HCT116 (cell line): ENCODE measurements at regions not wholly inside any gene's neighbourhood (a gene's known extent, or its start where the extent isn't known, plus 50 kb on each side); places are given as distances from the start of the nearest gene placed in this dataset.

Experiments
- ATAC-seq: fragments of 200-7000 bp; cut with Tn5 transposase; 2 replicates; pipeline ENCODE4 v1.9.1; 2020; ENCODE audit warnings: mild to moderate bottlenecking, moderate library complexity
- BruUV-seq: library from RNA; stranded (reverse); fragments of 400-500 nt; replicated peaks from 2 replicates; lab custom pipeline; 2021; lab: Mats Ljungman, UMichigan
- CTCF ChIA-PET: fragments of 300-600 bp; sonication (Branson Sonifier 250); formaldehyde crosslinking; loops from one replicate; lab custom pipeline; 2021; ENCODE audit warnings: antibody characterized with exemption; lab: Charles Lee
- POLR2A ChIA-PET: fragments of 300-600, 350-600 bp; sonication (Branson Sonifier 250); formaldehyde crosslinking; loops from one replicate; lab custom pipeline; 2021; ENCODE audit warnings: antibody characterized with exemption; lab: Charles Lee
- RAD21 ChIA-PET, 2 experiments: fragments of 300-600 bp; sonication (Branson Sonifier 250); formaldehyde crosslinking; loops; one replicate each; lab custom pipeline; 2023; ENCODE audit warnings: low total read pairs in 2 of 2; ENCODE audit not compliant: uncharacterized antibody in 2 of 2, unreplicated experiment in 2 of 2, low non-redundant PET in 1 of 2; lab: Charles Lee
- DNase-seq: peaks from one replicate; pipeline ENCODE4 v3.0.0-alpha.2; 2010; ENCODE audit warnings: low read depth, low spot score
- H2AFZ ChIP-seq: fragments of 200-600 bp; shearing (Covaris generic), sonication (generic); 2 replicates; pipeline ENCODE4 v1.6.1; 2017; ENCODE audit warnings: low read depth, mixed run types, mixed read lengths, antibody characterized with exemption, low read length; ENCODE audit not compliant: poor library complexity, severe bottlenecking
- H3K27ac ChIP-seq: 2 replicates; pipeline ENCODE4 v1.5.1; 2012; ENCODE audit warnings: low read depth, low read length
- H3K27me3 ChIP-seq: fragments of 200-600 bp; sonication (generic); 2 replicates; pipeline ENCODE4 v1.6.1; 2016; ENCODE audit warnings: mixed run types, low read length, mixed read lengths; ENCODE audit not compliant: insufficient read depth
- H3K36me3 ChIP-seq, 2 experiments: fragments of 200-500 bp in 1 of 2; fragments of 200-600 bp in 1 of 2; sonication (Bioruptor generic) in 1 of 2; sonication (generic) in 1 of 2; 2 replicates each; pipeline versions ENCODE4 v1.5.1 to v1.6.1; 2014 to 2016; ENCODE audit warnings: low read length in 2 of 2, inconsistent platforms in 1 of 2, mixed read lengths in 1 of 2, mixed run types in 1 of 2; ENCODE audit not compliant: insufficient read depth in 2 of 2, control insufficient read depth in 1 of 2
- H3K4me1 ChIP-seq, 2 experiments: fragments of 200-600 bp in 1 of 2; sonication (generic) in 1 of 2; 2 replicates each; pipeline versions ENCODE4 v1.5.1 to v1.6.1; 2012 to 2017; ENCODE audit warnings: low read length in 2 of 2, inconsistent platforms in 1 of 2, mild to moderate bottlenecking in 1 of 2, mixed read lengths in 1 of 2, mixed run types in 1 of 2, moderate library complexity in 1 of 2; ENCODE audit not compliant: insufficient read depth in 2 of 2, control insufficient read depth in 1 of 2
- H3K4me2 ChIP-seq: fragments of 200-600 bp; sonication (generic); 2 replicates; pipeline ENCODE4 v1.6.1; 2017; ENCODE audit warnings: mixed run types, low read length, mixed read lengths
- H3K4me3 ChIP-seq, 2 experiments: fragments of 200-600 bp in 1 of 2; sonication (generic) in 1 of 2; replicated peaks in 1 of 2; 2 replicates each; pipeline ENCODE4 v1.5.1; 2011 to 2016; ENCODE audit warnings: low read length in 2 of 2, control low read depth in 1 of 2, low read depth in 1 of 2, mild to moderate bottlenecking in 1 of 2, mixed read lengths in 1 of 2, mixed run types in 1 of 2
- H3K79me2 ChIP-seq: fragments of 200-600 bp; sonication (generic); 2 replicates; pipeline ENCODE4 v1.6.1; 2017; ENCODE audit warnings: mild to moderate bottlenecking, mixed run types, low read length, moderate library complexity, mixed read lengths; ENCODE audit not compliant: insufficient read depth
- H3K9ac ChIP-seq: fragments of 200-600 bp; sonication (generic); 2 replicates; pipeline ENCODE4 v1.6.1; 2016; ENCODE audit warnings: low read length, mixed read lengths
- H3K9me2 ChIP-seq: fragments of 200-600 bp; sonication (generic), shearing (Covaris generic); 2 replicates; pipeline ENCODE4 v1.6.1; 2017; ENCODE audit warnings: mixed run types, mild to moderate bottlenecking, moderate library complexity; ENCODE audit not compliant: insufficient read depth
- H3K9me3 ChIP-seq, 2 experiments: fragments of 200-500 bp in 1 of 2; fragments of 200-600 bp in 1 of 2; sonication (Bioruptor generic) in 1 of 2; sonication (generic) in 1 of 2; 2 replicates each; pipeline ENCODE4 v1.6.1; 2014 to 2017; ENCODE audit warnings: low read length in 2 of 2, mixed read lengths in 2 of 2, inconsistent platforms in 1 of 2, low read depth in 1 of 2, mild to moderate bottlenecking in 1 of 2, mixed run types in 1 of 2, moderate library complexity in 1 of 2; ENCODE audit not compliant: control insufficient read depth in 1 of 2, insufficient read depth in 1 of 2
- H4K20me1 ChIP-seq: fragments of 200-600 bp; sonication (generic), shearing (Covaris generic); 2 replicates; pipeline ENCODE4 v1.6.1; 2017; ENCODE audit warnings: mixed run types, mild to moderate bottlenecking, moderate library complexity; ENCODE audit not compliant: insufficient read depth
- ATF3 ChIP-seq: IDR thresholded peaks from 2 replicates; pipeline ENCODE4 v1.6.1; 2012
- CEBPB ChIP-seq: IDR thresholded peaks from 2 replicates; pipeline ENCODE4 v1.6.1; 2012; ENCODE audit warnings: low read depth
- CTCF ChIP-seq, 3 experiments: fragments of 200-600 bp in 1 of 3; sonication (generic) in 1 of 3; IDR thresholded peaks in 2 of 3; conservative IDR thresholded peaks in 1 of 3; 2 replicates each; pipeline ENCODE4 v1.5.1; 2012 to 2017; ENCODE audit warnings: low read depth in 2 of 3, low read length in 2 of 3, antibody characterized with exemption in 1 of 3, borderline replicate concordance in 1 of 3, control low read depth in 1 of 3, mild to moderate bottlenecking in 1 of 3, mixed read lengths in 1 of 3, mixed run types in 1 of 3, moderate library complexity in 1 of 3; ENCODE audit not compliant: insufficient read depth in 1 of 3
- EGR1 ChIP-seq: IDR thresholded peaks from 2 replicates; pipeline ENCODE4 v1.6.1; 2012; ENCODE audit warnings: low read depth
- ELF1 ChIP-seq: IDR thresholded peaks from 2 replicates; pipeline ENCODE4 v1.6.1; 2012; ENCODE audit warnings: low read depth, borderline replicate concordance
- EZH2 ChIP-seq: fragments of 200-600 bp; sonication (generic); IDR thresholded peaks from 2 replicates; pipeline ENCODE4 v1.6.1; 2017; ENCODE audit warnings: antibody characterized with exemption, mixed run types
- EZH2phosphoT487 ChIP-seq: fragments of 200-600 bp; IDR thresholded peaks from 2 replicates; pipeline ENCODE4 v1.6.1; 2018; ENCODE audit warnings: antibody characterized with exemption, borderline replicate concordance
- JUND ChIP-seq: IDR thresholded peaks from 2 replicates; pipeline ENCODE4 v1.6.1; 2012
- RAD21 ChIP-seq: IDR thresholded peaks from 2 replicates; pipeline ENCODE4 v1.6.1; 2012; ENCODE audit warnings: low read depth, mild to moderate bottlenecking
- REST ChIP-seq: IDR thresholded peaks from 2 replicates; pipeline ENCODE4 v1.6.1; 2012; ENCODE audit warnings: low read depth
- SP1 ChIP-seq: IDR thresholded peaks from 2 replicates; pipeline ENCODE4 v1.6.1; 2012; ENCODE audit warnings: low read depth
- TCF7L2 ChIP-seq: IDR thresholded peaks from 2 replicates; pipeline ENCODE4 v1.7.0; 2011; ENCODE audit warnings: borderline replicate concordance, inconsistent platforms; ENCODE audit not compliant: insufficient read depth, insufficient read length; ENCODE audit errors: extremely low read depth
- YY1 ChIP-seq: IDR thresholded peaks from 2 replicates; pipeline ENCODE4 v1.6.1; 2011; ENCODE audit warnings: low read length, low read depth, moderate library complexity, mild to moderate bottlenecking; ENCODE audit not compliant: insufficient replicate concordance; ENCODE audit errors: extremely low read depth
- ZBTB33 ChIP-seq: IDR thresholded peaks from 2 replicates; pipeline ENCODE4 v1.6.1; 2011; ENCODE audit warnings: mild to moderate bottlenecking, low read length, moderate library complexity; ENCODE audit not compliant: insufficient replicate concordance; ENCODE audit errors: extremely low read depth
- ZFX ChIP-seq: fragments of 450-650 bp; IDR thresholded peaks from 2 replicates; pipeline ENCODE4 v1.6.1; 2017
- intact Hi-C: fragments of 100-400 bp; cut with micrococcal nuclease; formaldehyde crosslinking; loops from 2 replicates; pipeline ENCODE4 v1.10.0; 2022

- TF ChIP-seq CEBPB (no peak), CTCF (IDR thresholded peaks at IDR 0.05 in 2 of 3, conservative IDR thresholded peaks at IDR 0.05 in 1 of 3; ENCODE audit: borderline replicate concordance in 1 of 3, insufficient read depth in 1 of 3, low read depth in 2 of 3, low read length in 2 of 3) (no peak), REST (no peak), SP1 (no peak), EZH2 (no peak), TCF7L2 (no peak), YY1 (no peak), EZH2phosphoT487 (no peak), ATF3 (no peak), ZFX (no peak), JUND (no peak), ZBTB33 (no peak), ELF1 (no peak), RAD21 (no peak), EGR1 (no peak)
- TF ChIP-seq, all 23 proteins: peak for 0
- Histone ChIP-seq H3K9ac (no peak overlapping the region), H3K4me3 (no peak overlapping the region), H3K9me2 (no peaks in the 10 kb centered on the region), H3K4me2 (no peak overlapping the region), H2AFZ (no peak overlapping the region), H3K36me3 (no peaks in the 10 kb centered on the region), H3K4me1 (no peaks in the 10 kb centered on the region), H3K27ac (no peak overlapping the region), H3K27me3 (no peaks in the 10 kb centered on the region), H4K20me1 (no peaks in the 10 kb centered on the region), H3K79me2 (no peaks in the 10 kb centered on the region), H3K9me3 (peaks cover 11 to 21% of the 10 kb centered on the region in 2 experiments; a peak in 2 of 4 replicates)
- no peak for DNase-seq
- BruUV-seq: no TSS peak
- intact Hi-C loops: no loop called here
- POLR2A ChIA-PET: no interaction called here
- CTCF ChIA-PET: no interaction called here
- no peak for ATAC-seq
- RAD21 ChIA-PET: no interaction called here
Observed at GRCh38 chr14:85263916-85264675, 265.8 kb upstream of the FLRT2 start.
